Right lobe of liver (tissue), 6 donors: ENCODE measurements at regions not wholly inside any gene's neighbourhood (a gene's known extent, or its start where the extent isn't known, plus 50 kb on each side); places are given as distances from the start of the nearest gene placed in this dataset.

Experiments
- ATAC-seq, 4 donors: fragments of 200-7000 bp; cut with Tn5 transposase; one replicate each; pipeline ENCODE4 v1.9.1; 2020; ENCODE audit warnings: mild to moderate bottlenecking in 4 of 4, moderate library complexity in 4 of 4
- DNase-seq, 3 donors: peaks; one replicate each; pipeline ENCODE4 v3.0.0-alpha.2; 2020
- H3K27ac ChIP-seq, 3 donors: fragments of 200-600 bp; one replicate each; pipeline ENCODE4 v1.8.0; 2022
- H3K27me3 ChIP-seq, 2 donors: fragments of 200-600 bp; one replicate each; pipeline ENCODE4 v1.8.0; 2022
- H3K36me3 ChIP-seq, 4 donors: fragments of 200-600 bp; sonication (generic) in 1 of 4; one replicate each; pipeline versions ENCODE4 v1.5.1 to v1.8.0; 2017 to 2022; ENCODE audit warnings: control low read depth in 1 of 4
- H3K4me1 ChIP-seq, 4 donors: fragments of 200-600 bp; sonication (generic) in 1 of 4; one replicate each; pipeline versions ENCODE4 v1.5.1 to v1.8.0; 2017 to 2022; ENCODE audit warnings: control low read depth in 1 of 4
- H3K4me3 ChIP-seq, 3 donors: fragments of 200-600 bp; one replicate each; pipeline ENCODE4 v1.8.0; 2022
- H3K9me3 ChIP-seq, 4 donors: fragments of 200-600 bp; sonication (generic) in 1 of 4; one replicate each; pipeline versions ENCODE4 v1.5.1 to v1.8.0; 2017 to 2022; ENCODE audit warnings: control low read depth in 1 of 4
- CTCF ChIP-seq, 4 donors: fragments of 200-600 bp in 3 of 4; fragments of 450-650 bp in 1 of 4; IDR thresholded peaks; one replicate each; pipeline versions ENCODE4 v1.5.1 to v1.8.0; 2016 to 2022; ENCODE audit warnings: antibody characterized with exemption in 4 of 4, mild to moderate bottlenecking in 2 of 4
- POLR2A ChIP-seq: fragments of 450-650 bp; IDR thresholded peaks from one replicate; pipeline ENCODE4 v1.6.1; 2017; ENCODE audit warnings: antibody characterized with exemption, mild to moderate bottlenecking
- WGBS: methylation state at CpG from one replicate; pipeline ENCODE4 v1.1.6; 2018; ENCODE audit warnings: low coverage, low lambda C conversion rate; ENCODE audit not compliant: insufficient coverage; ENCODE audit errors: missing lambda C conversion rate; 5-methylcytosine and 5-hydroxymethylcytosine counted together
- intact Hi-C, 2 donors: fragments of 100-400 bp; cut with DNase I; formaldehyde crosslinking; loops; one replicate each; pipeline versions ENCODE4 v1.11.2 to v1.14.1; 2022
- donor health status: DM: no; HTN: yes; CAD: no.
- donor health status: DM: no; HTN: no; CAD: no.
- donor health status: DM: no; HTN: no; CAD: no.
- donor health status: DM: no; HTN: yes; CAD: no.
- donor health status: DM: no; HTN: yes; CAD: no.

DNA sequence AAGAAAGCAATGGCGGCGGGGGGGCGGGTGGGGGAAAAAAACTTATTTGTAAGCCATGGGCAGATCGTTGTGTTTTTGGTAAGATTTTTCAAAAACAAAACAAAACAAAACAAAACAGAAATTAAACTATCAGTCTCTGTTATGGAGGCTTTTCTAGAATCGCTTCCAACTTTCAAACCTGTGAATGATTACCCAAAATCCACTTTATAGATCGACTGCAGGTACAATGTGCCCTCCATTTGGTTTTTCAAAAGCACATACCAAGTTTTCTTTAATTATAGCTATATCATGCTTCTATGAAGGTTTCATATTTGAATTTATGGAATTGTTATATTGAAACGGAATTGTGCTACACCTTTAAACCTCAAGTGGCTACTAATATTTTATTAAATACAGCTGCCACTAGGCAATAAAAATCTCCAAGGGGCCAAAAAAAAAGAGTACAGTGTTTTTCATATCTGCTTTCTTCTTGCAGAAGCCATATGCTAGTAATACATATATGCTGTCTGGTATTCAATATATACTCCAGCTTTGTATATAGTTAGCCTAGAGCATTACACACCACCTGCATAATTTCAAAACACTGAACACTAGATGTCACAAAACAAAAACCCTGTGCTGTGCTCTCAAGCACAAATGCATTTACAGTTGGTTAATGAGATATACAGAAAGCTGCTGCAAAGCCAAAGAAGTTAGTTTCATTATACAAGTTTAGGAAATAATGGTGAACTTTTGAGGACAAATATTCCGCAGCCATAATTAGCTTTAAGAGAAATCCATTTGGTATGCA is 683.8 kb upstream of the NR2F2 start:
- no peaks in the 10 kb centered on the region for H3K36me3 ChIP-seq
- ATAC-seq (peak; percentile 80 to 83 (median 82)), DNase-seq (no peak)
- peak overlapping the region in 1 of 3 donors; percentile 13 for H3K27ac ChIP-seq
- no peak overlapping the region for H3K4me3 ChIP-seq
- intact Hi-C loops, result no loop called here
- 54% methylated on average over 8 of the region's 8 CpGs for WGBS
- TF ChIP-seq CTCF (IDR thresholded peaks at IDR 0.05) (peak in 3 of 4 donors; percentile 13 to 26 (median 22)), POLR2A (no peak)
- H3K27me3 ChIP-seq, result no peaks in the 10 kb centered on the region
- no peaks in the 10 kb centered on the region for H3K9me3 ChIP-seq
- H3K4me1 ChIP-seq, result peaks cover 0 to 15% (median 4%) of the 10 kb centered on the region in 4 donors

DNA sequence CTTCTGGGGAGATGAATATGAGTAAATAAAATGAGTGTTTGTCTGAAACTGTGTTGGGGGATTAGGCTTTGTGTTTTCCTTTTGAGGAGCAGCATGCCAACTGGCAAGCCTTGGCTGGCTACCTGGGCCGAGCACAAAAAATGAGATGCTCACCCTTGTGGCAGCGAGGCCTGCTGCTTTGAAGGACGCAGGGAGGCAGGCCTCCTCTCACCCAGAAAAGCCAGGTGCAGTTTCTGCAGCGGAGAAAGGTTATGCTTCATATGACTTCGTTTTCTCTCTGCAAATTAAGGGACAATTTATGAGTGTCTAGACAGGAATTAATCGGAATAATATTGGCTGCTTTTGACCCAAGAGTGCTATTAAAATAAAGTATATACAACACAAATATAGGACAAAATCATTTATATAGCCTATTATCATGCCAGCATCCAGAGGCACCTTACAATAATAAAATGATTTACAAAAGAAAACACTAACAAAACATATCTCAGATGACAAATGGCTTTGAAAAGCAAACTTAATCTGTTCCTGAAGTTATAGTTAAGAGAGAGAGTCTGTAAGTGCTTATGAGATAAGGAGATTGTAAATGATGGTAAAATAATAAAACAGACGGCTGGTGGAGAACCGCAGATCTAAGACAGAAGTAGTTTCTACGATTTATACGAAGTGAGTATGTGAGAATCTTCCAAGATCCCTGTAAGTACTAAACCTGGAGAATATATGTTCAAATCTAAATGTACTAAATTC is 682.8 kb upstream of the NR2F2 start:
- ATAC-seq (no peak), DNase-seq (no peak)
- no peak for TF ChIP-seq CTCF (IDR thresholded peaks at IDR 0.05)
- TF ChIP-seq POLR2A, result no peak
- 93% methylated on average over 10 of the region's 10 CpGs for WGBS
- Histone ChIP-seq H3K27ac (no peak overlapping the region), H3K9me3 (no peaks in the 10 kb centered on the region), H3K4me1 (peaks cover 0 to 15% (median 4%) of the 10 kb centered on the region in 4 donors), H3K36me3 (no peaks in the 10 kb centered on the region), H3K4me3 (no peak overlapping the region), H3K27me3 (no peaks in the 10 kb centered on the region)
- intact Hi-C loops, result no loop called here

GRCh38 chr15:95653361-95653805 is 677.1 kb upstream of the NR2F2 start:
- Histone ChIP-seq H3K36me3 (no peaks in the 10 kb centered on the region), H3K9me3 (no peaks in the 10 kb centered on the region), H3K4me1 (no peaks in the 10 kb centered on the region), H3K4me3 (no peak overlapping the region), H3K27ac (no peak overlapping the region), H3K27me3 (no peaks in the 10 kb centered on the region)
- DNase-seq, result no peak
- 72% methylated on average over 8 of the region's 8 CpGs for WGBS
- intact Hi-C loops, result no loop called here
- peak in 3 of 4 donors; percentile 55 to 97 (median 59) for ATAC-seq
- TF ChIP-seq POLR2A (no peak), CTCF (IDR thresholded peaks at IDR 0.05) (no peak)

- no peaks in the 10 kb centered on the region for H3K36me3 ChIP-seq
- intact Hi-C loops, result no loop called here
- no peak for ATAC-seq
- DNase-seq, result no peak
- no peaks in the 10 kb centered on the region for H3K4me1 ChIP-seq
- H3K9me3 ChIP-seq, result no peaks in the 10 kb centered on the region
- TF ChIP-seq POLR2A (no peak), CTCF (IDR thresholded peaks at IDR 0.05) (no peak)
- 66% methylated on average over 4 of the region's 4 CpGs for WGBS
- no peak overlapping the region for H3K4me3 ChIP-seq
- no peaks in the 10 kb centered on the region for H3K27me3 ChIP-seq
- no peak overlapping the region for H3K27ac ChIP-seq
Measured at GRCh38 chr15:95655089-95655607, 675.4 kb upstream of the NR2F2 start.
